Retinal pigment epithelial cell (primary cell): ENCODE measurements at regions not wholly inside any gene's neighbourhood (a gene's known extent, or its start where the extent isn't known, plus 50 kb on each side); places are given as distances from the start of the nearest gene placed in this dataset.

Experiments used
- DNase-seq: peaks from one replicate; pipeline ENCODE4 v3.0.0-alpha.2; 2010; ENCODE audit warnings: low read depth
- H3K4me3 ChIP-seq: 2 replicates; pipeline ENCODE4 v1.5.1; 2011; ENCODE audit warnings: mild to moderate bottlenecking, low read length, control low read depth, moderate library complexity
- CTCF ChIP-seq: conservative IDR thresholded peaks from 2 replicates; pipeline ENCODE4 v1.5.1; 2011; ENCODE audit warnings: low read depth, low read length, control low read depth, inconsistent platforms

GRCh38 chr7:69341288-69341687 lies 257.0 kb upstream of the AUTS2 start:
- H3K4me3 ChIP-seq: no peak overlapping the region
- TF ChIP-seq CTCF: no peak
- no peak for DNase-seq

GRCh38 chr7:69342154-69342884 lies 256.0 kb upstream of the AUTS2 start:
- no peak for TF ChIP-seq CTCF
- DNase-seq: peak; percentile 91
- no peak overlapping the region for H3K4me3 ChIP-seq

- no peak for TF ChIP-seq CTCF
- no peak overlapping the region for H3K4me3 ChIP-seq
- DNase-seq: no peak
These were observed 249.0 kb upstream of the AUTS2 start for GRCh38 chr7:69349291-69349690.

- TF ChIP-seq CTCF: no peak
- no peak overlapping the region for H3K4me3 ChIP-seq
These were observed 240.0 kb upstream of the AUTS2 start for GRCh38 chr7:69358163-69358821.

GRCh38 chr7:69359003-69359700 lies 239.1 kb upstream of the AUTS2 start:
- H3K4me3 ChIP-seq: no peak overlapping the region
- no peak for TF ChIP-seq CTCF

More at GRCh38 chr7:69358163-69358821, 240.0 kb upstream of the AUTS2 start:
- DNase-seq: no peak

GRCh38 chr7:69360913-69361312 lies 237.4 kb upstream of the AUTS2 start:
- no peak for TF ChIP-seq CTCF
- H3K4me3 ChIP-seq: no peak overlapping the region
- DNase-seq: no peak

More at GRCh38 chr7:69359003-69359700, 239.1 kb upstream of the AUTS2 start:
- peak; percentile 25 for DNase-seq
